ENCODE measurements at regions not wholly inside any gene's neighbourhood (a gene's known extent, or its start where the extent isn't known, plus 50 kb on each side); places are given as distances from the start of the nearest gene placed in this dataset.
"Not testable (repeated sequence)": the region's sequence is repeated elsewhere in the genome, so short reads cannot be mapped to it uniquely, and the experiment has no call there.

DNA sequence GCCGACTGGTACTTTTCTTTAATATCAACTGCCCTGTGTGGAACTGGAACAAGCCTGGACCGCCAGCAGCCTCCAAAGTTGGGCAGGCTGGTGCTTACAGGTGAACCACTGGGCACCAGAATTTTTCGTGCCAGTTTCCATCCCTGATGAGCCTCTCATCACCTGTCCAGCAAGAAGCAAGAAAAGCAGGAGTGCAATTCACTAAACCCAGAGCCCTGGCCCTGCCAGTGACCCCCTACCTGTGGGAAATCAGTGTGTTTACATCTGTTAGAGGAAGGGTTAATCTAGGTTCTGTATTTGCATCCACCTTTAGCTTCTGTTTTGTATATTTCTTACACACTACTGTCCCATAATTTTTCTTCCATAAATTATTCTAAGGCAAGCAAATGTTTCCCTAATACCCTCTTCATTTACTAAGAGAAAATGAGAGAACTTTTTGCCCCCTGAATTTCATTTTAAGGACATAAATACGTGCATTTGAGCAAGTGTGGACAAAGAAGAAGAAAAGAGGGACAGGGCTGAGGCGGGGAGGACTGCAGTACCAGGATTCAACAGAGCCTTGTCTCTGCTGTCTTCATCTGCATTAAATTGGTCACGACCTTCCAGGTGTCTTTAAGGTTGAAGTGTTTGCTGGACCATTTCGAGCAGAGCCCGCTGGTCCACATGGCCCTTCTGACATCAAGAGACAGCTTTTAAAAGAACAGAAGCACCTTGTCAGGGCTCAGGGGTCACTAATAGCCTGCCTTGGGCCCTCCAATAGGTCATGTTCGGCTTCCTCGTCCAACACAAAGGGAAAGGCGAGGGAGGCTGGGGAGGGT lies 763.1 kb downstream of the BCL11A start:
- DNase-seq (ENCODE audit: low read depth): no peak

DNA sequence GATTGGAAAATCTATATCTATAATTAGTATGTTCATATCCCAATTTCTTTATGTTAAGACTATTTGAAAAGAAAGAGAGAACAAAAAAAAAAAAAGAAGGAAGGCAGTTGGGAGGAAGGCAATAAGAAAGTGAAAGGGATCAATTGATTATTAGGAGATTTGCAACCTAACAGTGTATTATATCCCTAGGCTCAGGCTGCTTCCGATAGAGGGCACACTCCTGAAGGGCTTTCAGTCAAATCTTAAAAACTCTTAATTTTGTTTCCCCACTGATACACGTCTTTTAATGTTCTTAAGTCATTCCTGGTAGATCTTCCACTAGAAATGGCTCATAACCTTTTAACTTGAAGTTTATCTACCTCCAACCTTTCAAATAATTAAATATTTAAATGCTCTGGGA lies 763.9 kb downstream of the BCL11A start:
- no peak for DNase-seq (ENCODE audit: low read depth)

DNA sequence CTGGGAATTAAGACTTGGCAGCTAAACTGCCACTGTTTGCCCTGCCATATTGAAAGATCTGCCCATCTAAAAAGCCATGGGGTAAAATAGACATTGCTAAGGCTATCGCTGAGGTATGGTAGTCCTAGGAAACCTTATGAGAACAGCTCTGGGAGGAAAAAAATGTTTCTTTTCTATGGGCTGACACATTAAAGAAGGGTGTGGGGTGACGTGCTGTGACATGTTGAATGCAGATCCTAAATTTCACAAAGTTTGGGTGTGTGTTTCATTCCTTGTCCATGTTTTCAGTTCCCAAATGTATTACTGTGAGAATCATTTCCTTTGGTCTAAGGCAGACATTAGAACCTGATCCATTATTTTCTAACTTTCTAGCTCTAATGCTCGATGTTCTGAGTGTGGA lies 766.4 kb downstream of the BCL11A start:
- no peak for DNase-seq (ENCODE audit: low read depth)

DNA sequence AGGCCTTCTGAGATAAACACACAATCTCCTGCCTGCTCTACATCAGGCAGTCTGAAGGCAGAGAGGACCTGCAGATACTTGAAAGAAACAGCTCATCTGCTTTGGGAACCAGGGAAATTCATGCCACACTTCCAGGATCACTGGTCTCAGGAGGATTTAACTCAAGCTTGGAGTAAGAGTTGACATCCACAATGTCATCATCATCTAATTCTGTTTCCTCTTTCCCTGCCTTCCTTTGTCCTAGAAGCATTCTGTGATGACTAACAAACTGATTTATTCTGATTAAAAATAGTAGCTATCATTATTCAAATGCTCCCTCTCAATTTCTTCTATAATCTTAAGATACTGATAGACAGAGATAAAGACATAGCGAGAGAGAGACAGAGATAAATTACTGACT lies 766.8 kb downstream of the BCL11A start:
- no peak for DNase-seq (ENCODE audit: low read depth)

DNA sequence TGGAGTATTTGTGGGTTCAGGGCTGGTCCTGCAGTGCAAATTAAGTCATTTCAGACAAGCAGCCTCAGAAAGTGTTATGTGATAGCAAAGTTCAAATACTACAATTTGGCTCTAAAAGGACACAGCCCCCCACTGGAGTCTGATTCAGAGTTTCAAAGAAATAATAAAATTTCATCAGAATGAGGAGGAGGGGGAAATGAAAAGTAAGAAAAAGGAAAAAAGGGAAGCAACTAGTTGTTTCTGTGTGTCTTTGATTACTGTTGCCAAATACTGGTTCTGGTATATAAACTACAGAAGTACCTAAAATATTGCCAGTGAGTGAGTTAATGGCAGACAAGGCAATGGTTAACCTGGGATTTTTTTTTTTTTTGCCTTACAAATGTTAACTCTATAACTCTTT lies 773.9 kb downstream of the BCL11A start:
- no peak for DNase-seq (ENCODE audit: low read depth)

DNA sequence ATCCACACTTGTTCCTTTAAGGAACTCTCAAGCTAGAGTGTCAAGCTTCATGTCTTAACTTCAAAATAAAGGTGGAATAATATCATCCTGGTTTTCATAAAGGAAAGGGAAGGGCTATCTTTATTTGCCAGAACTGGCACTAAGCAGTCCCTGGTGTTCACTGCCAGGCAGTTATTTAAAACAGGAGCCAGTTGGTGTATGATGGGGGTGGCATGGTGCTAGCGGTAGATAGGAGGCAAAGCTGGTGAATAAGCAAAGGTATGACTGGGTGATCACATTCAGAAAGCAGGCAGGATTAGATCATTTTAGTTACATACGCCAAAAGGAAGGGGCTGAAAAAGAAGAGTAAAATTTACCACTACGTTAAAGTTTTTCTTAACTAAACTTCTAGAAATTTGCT lies 776.3 kb downstream of the BCL11A start:
- DNase-seq (ENCODE audit: low read depth): no peak

DNA sequence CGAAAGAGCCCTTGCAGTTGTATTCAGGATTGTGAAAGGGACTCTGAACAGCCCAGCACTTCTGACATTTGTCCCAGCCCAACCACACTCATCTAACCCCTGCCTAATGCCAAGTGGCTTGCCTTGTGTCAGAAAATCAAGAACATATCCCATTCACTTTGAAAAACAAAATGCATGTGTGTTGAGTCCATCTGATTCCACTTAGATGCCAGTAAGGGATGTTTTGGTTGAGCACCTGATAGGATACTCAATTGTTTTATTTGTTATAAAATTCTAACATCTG lies 776.8 kb downstream of the BCL11A start:
- no peak for DNase-seq (ENCODE audit: low read depth)

DNA sequence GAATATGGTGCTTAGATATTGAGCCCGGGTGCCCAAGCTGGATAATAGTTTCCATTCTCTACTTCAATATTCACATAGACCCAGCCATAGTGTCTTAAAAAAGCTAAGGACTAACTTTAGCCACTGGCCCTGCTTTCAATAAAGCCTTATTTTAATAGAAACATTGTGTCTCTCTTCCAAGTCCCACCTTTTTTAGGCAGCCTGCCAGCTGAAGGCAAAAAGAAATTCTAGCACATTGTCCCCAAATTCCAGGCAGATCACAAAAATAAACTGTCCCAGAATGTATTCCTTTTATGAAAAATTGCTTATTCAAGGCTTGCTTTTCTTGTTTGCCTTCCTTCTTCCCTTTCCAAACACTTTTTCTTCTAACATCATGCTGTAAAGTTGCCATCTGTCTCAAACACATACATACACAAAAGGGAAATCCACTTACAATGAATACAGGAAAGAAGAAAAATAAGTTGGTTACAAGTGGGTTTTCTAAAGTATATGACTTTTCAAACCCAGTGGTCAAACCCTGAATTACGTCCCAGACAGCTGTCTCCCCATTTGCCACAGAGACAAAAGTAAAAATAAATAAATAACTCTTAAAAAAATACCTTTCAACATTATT lies 778.5 kb downstream of the BCL11A start:
- no peak for DNase-seq (ENCODE audit: low read depth)

DNA sequence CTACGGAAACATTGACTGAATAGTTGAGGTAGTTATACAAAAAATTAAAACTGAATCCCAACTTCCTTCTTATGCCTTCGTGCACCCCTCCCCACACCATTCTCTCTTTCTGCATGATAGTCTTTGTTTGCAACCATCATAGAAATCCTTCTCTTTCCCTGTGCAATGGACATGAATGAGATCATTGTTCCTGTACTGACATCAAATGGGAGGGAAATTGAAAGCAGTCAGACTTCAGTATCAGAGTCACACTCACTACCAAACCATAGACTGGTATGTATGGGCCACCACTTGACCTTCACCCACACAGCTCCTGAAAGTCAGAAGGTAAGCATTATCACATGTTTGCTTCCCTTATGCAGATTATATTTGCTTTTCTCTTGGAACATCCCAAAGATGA lies 782.8 kb downstream of the BCL11A start:
- no peak for DNase-seq (ENCODE audit: low read depth)

DNA sequence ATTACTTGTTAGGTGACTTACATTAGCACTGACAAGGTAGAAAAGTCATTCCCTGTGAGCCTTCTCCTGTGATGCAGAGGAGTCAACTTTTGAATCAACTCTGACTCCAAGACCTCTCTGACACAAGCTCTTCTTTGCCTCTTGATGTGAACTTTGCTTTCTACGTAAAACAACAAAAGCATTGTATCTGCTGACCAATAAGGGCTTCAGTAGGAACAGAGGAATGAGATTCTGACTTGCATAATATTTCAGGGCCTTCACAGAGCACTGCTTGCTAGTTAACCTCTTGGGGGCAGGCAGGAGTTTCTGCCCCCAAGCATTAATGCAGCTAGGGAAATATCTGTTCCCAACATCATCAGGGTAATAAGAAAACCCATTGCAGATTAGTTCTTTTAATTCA lies 791.5 kb downstream of the BCL11A start:
- DNase-seq (ENCODE audit: low read depth): no peak

DNA sequence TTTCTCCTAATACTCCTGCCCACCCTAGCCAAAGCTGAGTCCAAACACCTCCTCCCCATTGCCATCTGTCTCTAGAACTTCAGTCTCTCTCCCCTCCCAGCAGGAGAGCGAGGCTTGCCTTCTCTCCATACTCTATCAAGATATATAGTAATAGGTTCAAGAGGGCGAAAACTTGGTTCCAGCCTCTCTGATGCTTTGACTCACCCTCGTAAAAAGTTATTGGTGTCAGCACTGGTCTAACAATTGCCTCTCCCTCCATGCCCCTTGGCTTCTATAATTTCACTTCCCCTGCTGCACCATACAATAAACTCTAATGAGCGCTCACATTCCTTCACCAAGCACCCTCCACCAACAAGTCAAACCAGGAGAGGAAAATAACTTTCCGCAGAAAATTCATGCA lies 797.3 kb downstream of the BCL11A start:
- DNase-seq (ENCODE audit: low read depth): no peak

DNA sequence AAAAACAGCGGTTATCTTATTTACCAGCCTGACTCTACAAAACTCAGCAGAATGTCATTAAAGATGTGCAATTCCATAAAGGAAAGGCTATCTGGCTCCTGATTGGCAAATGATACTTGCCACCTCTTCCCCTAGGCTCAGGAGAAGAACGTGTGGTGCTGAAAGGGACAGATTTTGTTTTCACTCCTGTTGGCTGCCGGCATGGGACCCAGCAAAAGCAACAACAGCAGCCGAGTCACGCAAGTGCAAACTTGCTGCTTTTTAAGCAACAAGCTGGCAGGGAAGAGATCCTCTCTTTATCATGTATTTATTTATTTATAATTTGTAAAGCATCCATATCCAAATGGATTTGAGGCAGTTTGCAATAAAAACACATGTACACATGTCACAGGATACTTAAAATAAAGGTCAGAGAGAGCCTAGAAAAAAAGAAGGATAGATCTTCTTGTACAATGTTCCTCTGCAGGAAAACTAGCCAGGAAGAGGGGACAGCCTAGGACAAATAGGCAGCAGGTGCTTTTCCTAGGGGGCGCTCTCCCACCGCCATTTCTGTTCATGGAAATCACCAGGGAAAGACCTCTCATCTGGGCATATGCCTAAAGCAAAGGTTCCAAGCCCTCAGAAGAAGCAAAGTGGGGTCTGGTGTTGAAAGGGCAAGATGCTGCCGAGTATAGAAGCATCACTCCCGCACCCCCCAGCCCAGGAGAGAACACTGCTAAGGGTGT lies 799.3 kb downstream of the BCL11A start:
- DNase-seq (ENCODE audit: low read depth): no peak

DNA sequence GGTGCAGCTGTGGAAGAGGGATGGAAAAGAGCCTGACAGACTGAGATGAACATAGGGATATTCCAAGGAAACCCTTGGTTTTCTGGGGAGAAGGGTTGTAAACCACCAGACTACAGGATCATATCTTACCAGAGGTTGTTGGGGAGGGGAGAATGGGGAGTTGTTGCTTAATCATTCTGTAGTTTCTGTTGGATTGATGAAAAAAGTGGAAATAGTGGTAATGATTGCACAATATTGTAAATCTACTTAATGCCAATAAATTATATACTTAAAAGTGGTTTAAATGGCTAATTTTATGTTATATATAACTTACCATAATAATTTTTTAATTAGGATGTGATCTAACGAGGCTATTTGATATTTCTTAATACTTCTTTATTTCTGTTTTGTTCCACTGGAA lies 800.9 kb downstream of the BCL11A start:
- no peak for DNase-seq (ENCODE audit: low read depth)

DNA sequence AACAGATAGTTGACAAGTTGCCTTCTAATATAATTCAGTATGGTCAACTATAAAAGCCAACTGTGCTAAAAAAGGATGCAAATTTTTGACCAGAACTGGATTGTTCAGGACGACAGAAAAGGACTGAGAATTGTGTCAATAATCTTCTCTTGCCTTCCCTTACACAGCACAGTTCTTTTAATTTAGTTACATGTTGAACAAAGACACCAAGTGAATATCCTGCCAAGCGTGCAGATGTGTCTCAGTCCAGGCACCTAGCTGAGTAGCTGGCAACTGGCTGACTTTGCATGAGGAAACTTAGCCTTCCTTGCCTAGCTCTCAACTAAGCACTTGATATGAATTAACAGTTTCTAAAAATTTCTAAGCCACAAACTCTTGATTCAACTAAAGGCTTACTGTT lies 801.4 kb downstream of the BCL11A start:
- DNase-seq (ENCODE audit: low read depth): no peak

DNA sequence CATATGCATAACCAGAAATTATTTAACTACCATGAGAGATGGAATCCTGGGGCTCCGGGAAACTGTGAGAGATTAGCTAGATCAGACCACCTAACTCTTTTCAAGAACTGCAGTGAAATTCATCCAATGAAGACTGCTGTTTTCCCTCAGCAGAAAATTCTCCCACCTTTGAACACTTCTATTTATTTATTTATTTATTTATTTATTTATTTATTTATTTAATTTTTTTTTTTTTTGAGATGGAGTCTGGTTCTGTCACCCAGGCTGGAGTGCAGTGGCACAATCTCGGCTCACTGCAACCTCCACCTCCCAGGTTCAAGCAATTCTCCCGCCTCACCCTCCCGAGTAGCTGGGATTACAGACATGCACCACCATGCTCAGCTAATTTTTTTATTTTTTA lies 802.2 kb downstream of the BCL11A start:
- not testable (repeated sequence) for DNase-seq (ENCODE audit: low read depth)

DNA sequence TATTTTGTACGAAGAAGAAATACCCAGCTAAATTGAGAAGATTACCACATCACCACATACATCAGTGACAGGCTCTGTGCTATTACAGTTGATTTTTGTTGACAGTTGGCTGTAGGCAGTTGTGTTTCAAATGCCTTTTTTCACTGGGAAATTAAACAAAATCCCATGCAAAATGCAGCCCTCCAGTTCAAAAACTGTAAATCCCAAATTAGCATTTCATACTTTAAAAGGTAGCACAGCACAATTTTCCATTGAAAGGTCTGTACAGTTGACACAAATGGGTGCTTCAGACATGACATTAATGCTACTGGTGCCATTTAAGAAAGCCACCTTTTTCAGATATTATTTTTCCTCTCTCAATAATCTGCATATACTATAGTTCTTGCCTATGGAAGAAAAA lies 807.2 kb downstream of the BCL11A start:
- DNase-seq (ENCODE audit: low read depth): no peak

DNA sequence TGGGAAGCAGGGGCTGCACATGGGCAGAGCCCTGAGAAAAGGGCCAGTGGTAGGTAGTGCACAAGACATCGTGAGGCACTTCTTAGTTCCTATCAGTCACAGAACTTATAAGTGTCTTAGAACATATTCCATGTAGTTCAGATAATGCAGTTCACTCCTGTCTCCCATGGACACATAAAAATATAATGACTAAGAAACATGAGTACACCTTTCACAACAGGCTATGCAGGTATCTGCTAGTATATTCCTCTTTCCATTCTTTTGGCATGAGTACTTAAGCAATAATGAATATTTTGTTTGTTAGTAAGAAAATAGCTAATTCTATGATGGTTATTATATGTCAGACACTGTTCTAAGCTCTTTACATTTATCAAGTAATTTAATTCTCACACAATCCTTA lies 808.4 kb downstream of the BCL11A start:
- no peak for DNase-seq (ENCODE audit: low read depth)

DNA sequence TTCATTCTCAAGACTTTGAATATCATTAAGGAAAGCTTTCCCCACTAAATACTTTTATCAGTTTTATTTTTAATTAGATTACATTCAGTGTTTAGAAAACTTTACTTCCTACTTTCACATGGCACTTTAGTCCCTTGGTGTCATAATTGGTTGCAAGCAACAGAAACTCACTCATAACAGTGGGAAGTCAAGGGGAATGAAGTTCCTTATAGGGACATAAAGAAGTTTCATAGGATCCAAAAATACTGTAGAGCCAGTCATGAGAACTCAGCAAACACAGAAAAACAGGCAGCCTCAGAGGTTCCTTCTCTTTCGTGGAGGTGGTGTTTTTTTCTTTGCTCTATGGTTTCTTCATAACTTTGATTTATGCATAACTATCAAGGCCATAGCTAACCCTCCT lies 809.0 kb downstream of the BCL11A start:
- DNase-seq (ENCODE audit: low read depth): no peak

DNA sequence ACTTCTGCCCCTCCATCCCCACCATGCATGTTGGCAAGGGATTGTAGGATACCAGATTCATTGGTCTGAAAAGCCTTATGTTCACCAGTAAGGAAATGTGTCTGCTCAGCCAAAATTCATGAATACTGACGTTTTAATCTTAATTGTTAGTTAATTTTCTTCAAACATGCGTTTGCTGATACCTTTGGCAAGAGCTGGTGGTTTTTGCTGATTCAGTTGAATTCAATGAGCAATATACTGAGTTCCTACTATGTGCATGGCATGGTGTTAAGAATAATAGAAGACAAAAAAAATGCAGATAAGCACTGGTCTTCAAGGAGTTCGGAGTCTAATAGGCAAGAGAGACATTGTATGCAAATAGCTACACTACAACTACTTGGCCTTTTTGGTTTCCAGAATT lies 811.6 kb downstream of the BCL11A start:
- DNase-seq (ENCODE audit: low read depth): no peak

DNA sequence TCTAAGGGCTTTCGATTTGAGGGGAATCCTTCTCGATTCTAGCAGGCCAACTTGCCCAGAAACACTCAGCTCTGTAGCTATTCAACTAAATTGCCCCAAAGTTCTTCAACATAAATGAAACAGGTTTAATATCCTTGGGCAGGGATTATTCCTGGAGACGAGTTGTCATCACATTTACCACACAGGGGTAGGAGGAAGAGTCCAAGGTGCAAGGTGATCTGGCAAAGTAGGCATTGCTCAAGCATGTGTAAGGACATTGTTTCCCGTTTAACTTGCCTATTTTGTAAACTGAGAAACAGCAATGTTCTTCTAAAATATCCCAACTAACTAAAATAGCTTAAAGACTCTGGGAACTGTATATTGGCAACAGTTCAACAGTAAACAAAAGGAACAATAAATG lies 814.3 kb downstream of the BCL11A start:
- DNase-seq (ENCODE audit: low read depth): no peak

DNA sequence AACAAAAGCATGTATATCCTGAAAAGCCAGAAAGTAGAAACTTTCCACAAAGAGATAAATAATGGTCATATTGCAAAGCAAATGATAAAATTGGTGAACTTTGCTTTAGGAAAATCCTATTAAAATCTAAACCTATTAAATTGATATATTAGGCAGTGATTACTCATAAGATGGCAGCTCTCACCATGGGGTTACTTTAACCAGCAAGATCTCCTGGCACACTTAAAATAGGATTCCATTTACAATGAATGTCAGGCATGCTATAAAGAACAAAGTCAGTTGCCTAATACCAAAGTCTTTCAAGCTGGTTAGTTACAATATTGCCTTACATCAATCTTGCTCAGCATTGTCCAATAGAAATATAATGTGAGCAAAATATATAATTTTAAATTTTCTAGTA lies 816.2 kb downstream of the BCL11A start:
- DNase-seq (ENCODE audit: low read depth): no peak

DNA sequence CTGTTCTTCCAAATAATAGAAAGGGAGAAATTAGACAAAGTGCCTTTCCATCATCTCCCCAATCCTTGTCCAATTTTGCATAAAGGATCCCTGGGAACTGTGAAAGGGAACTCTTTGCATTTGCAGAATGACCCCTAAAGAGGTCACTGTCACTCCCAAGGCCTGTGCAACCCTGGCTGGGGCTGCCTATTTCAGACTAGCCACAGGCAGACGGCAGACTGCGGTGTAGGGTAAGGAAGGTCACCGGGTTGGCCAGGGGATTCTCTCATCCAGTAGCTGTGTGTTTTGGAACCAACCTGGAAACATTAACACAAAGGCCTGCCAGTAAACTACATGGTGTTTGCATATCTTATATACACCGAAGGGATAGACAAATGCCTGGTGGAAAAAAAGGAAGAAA lies 818.7 kb downstream of the BCL11A start:
- no peak for DNase-seq (ENCODE audit: low read depth)

DNA sequence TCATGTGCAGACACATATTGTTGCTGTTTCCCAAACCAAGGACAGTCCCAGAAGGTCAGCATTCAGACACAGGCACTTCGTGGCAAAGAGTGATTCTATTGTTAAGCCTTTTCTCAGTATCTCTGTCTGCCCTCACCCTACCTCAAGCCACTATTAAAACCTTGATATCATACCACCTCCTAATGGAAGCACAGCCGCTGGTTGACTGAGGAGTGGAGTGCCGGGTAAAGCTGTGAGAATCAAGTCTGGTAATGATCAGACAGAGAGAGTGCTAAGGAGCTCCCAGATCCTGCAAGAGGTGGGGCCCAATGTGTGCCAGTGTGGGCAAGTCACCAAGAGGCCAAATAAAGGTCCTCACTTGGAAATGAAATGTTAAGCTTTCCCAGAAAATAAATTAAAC lies 819.5 kb downstream of the BCL11A start:
- no peak for DNase-seq (ENCODE audit: low read depth)

DNA sequence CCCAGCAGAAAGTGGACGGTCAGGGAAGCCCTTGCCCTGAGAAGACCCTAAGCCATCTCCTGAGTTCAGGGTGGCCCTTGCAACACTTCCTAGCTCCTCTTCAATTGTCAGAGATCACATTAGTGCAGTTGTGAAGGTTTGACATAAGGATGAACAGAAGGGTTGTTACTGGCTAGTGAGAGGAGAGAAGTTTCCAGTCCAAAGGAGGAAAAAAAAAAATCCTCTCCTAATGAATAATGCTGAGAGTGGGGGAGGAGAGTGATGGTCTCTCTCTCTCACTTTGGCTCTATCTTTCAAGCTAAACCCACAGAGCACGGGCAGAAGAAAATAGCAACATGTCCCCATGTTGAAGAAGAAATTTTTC lies 819.9 kb downstream of the BCL11A start:
- no peak for DNase-seq (ENCODE audit: low read depth)
